ENCODE measurements at regions not wholly inside any gene's neighbourhood (a gene's known extent, or its start where the extent isn't known, plus 50 kb on each side); places are given as distances from the start of the nearest gene placed in this dataset.
A peak's percentile ranks its signal among the peaks of the same experiment; 100 is the strongest.

- Histone ChIP-seq H2BK120ac (ENCODE audit: low read depth, low read length) (no peak overlapping the region; the same call in 1 of the 2 replicates), H3K27me3 (ENCODE audit: control insufficient read depth, insufficient read depth, low read length) (no peaks in the 10 kb centered on the region; the same call in 1 of the 2 replicates), H2BK15ac (ENCODE audit: low read depth, low read length) (no peak overlapping the region), H3K14ac (replicated peaks; ENCODE audit: low read depth, low read length) (no peak overlapping the region), H4K91ac (ENCODE audit: insufficient read depth, low read depth, low read length) (no peak overlapping the region), H3K9me1 (ENCODE audit: insufficient read depth, low read length) (no peaks in the 10 kb centered on the region), H2BK5ac (ENCODE audit: low read depth, low read length, poor library complexity, severe bottlenecking) (no peak overlapping the region), H4K8ac (ENCODE audit: low read depth in 2 of 2, low read length in 2 of 2) (no peak overlapping the region), H2AFZ (replicated peaks; ENCODE audit: low read length, poor library complexity) (peak overlapping the region; percentile 9), H3K4ac (ENCODE audit: low read depth, low read length) (no peak overlapping the region), H3K9me3 (ENCODE audit: control insufficient read depth, insufficient read depth, low read length) (no peaks in the 10 kb centered on the region), H3K56ac (ENCODE audit: extremely low read depth, insufficient read depth, low read length) (no peak overlapping the region), H3K36me3 (ENCODE audit: control insufficient read depth, insufficient read depth, low read length) (no peaks in the 10 kb centered on the region), H2BK20ac (ENCODE audit: low read depth, low read length) (no peak overlapping the region), H3K9ac (ENCODE audit: low read depth, low read length) (no peak overlapping the region), H3K27ac (ENCODE audit: insufficient read depth, low read length) (no peak overlapping the region), H3K4me1 (ENCODE audit: control insufficient read depth, insufficient read depth, low read length) (peaks cover 1% of the 10 kb centered on the region; the same call in 1 of the 2 replicates), H4K5ac (ENCODE audit: low read depth, low read length) (no peak overlapping the region), H2AK5ac (ENCODE audit: low read depth, low read length) (no peak overlapping the region), H3K23ac (ENCODE audit: low read depth, low read length) (no peak overlapping the region), H3K79me1 (ENCODE audit: low read depth in 1 of 2, low read length in 2 of 2) (no peaks in the 10 kb centered on the region), H3K4me3 (ENCODE audit: insufficient read depth, low read depth, low read length) (no peak overlapping the region), H4K20me1 (ENCODE audit: insufficient read depth, low read length) (no peaks in the 10 kb centered on the region), H2AK9ac (replicated peaks; ENCODE audit: low read depth, low read length, poor library complexity) (no peak overlapping the region), H3K18ac (ENCODE audit: low read depth, low read length) (no peak overlapping the region), H3K4me2 (ENCODE audit: low read depth, low read length) (no peak overlapping the region; the same call in 1 of the 2 replicates)
- dilution Hi-C loops (cut with HindIII; ENCODE audit: low sequenced_read_pairs, unreplicated experiment) = no loop called here
- peak; percentile 62 for ATAC-seq (ENCODE audit: low read depth)
- ChIA-PET CTCF (no interaction called here), POLR2A (ENCODE audit: unreplicated experiment) (no interaction called here)
- BruUV-seq (replicated peaks) = no TSS peak
- WGBS, 2 experiments (ENCODE audit: extremely low coverage in 2 of 2, insufficient read length in 1 of 2) = 80% methylated on average over 1 of the region's 6 CpGs; no CpG with 5 or more reads in 1 of the 2 experiments
- DNase-seq = no peak
- intact Hi-C loops (cut with micrococcal nuclease) = no loop called here
- in situ Hi-C loops (cut with MboI; ENCODE audit: low sequenced_read_pairs) = no loop called here
- TF ChIP-seq CEBPB (IDR thresholded peaks at IDR 0.05; ENCODE audit: low read depth, low read length) = no peak
- no peak for TF ChIP-seq MAFK (IDR thresholded peaks at IDR 0.05; ENCODE audit: low read depth, low read length)
- TF ChIP-seq MAZ (IDR thresholded peaks at IDR 0.05; ENCODE audit: borderline replicate concordance, low read depth, low read length) = no peak
- no peak for TF ChIP-seq NFE2L2 (IDR thresholded peaks at IDR 0.05; ENCODE audit: low read depth, low read length)
- no peak for TF ChIP-seq USF2 (IDR thresholded peaks at IDR 0.05; ENCODE audit: low read depth, low read length)
Measured at GRCh38 chr4:138775890-138776289, 239.7 kb upstream of the NOCT start.
